ENCODE measurements at regions not wholly inside any gene's neighbourhood (a gene's known extent, or its start where the extent isn't known, plus 50 kb on each side); places are given as distances from the start of the nearest gene placed in this dataset.

GRCh38 chr10:128247576-128247975 is 121.4 kb upstream of the MKI67 start:
- no peak for TF ChIP-seq CTCF (IDR thresholded peaks at IDR 0.05; ENCODE audit: poor library complexity, severe bottlenecking)
- TF ChIP-seq EZH2 (IDR thresholded peaks at IDR 0.05; ENCODE audit: borderline replicate concordance, insufficient read depth, low read length, poor library complexity, severe bottlenecking) = no peak
- no peak for TF ChIP-seq POLR2AphosphoS5 (IDR thresholded peaks at IDR 0.05)
- no peak for TF ChIP-seq REST (IDR thresholded peaks at IDR 0.05; ENCODE audit: borderline replicate concordance)
- TF ChIP-seq MXI1 (conservative IDR thresholded peaks at IDR 0.05; ENCODE audit: poor library complexity, severe bottlenecking) = no peak
- no peak for TF ChIP-seq EP300 (conservative IDR thresholded peaks at IDR 0.05; ENCODE audit: poor library complexity, severe bottlenecking)
- no peak for TF ChIP-seq SMC3 (conservative IDR thresholded peaks at IDR 0.05; ENCODE audit: poor library complexity)
- no peak for TF ChIP-seq RAD21 (conservative IDR thresholded peaks at IDR 0.05)
- TF ChIP-seq TAF1 (IDR thresholded peaks at IDR 0.05; ENCODE audit: low read depth) = no peak
